ENCODE measurements at regions not wholly inside any gene's neighbourhood (a gene's known extent, or its start where the extent isn't known, plus 50 kb on each side); places are given as distances from the start of the nearest gene placed in this dataset.

GRCh38 chr4:33283818-33284217 lies 2563.6 kb downstream of the PCDH7 start:
- BruUV-seq (replicated peaks): no TSS peak
- intact Hi-C loops (cut with micrococcal nuclease; ENCODE audit: unreplicated experiment): no loop called here
- DNase-seq (ENCODE audit: low spot score): no peak
- POLR2A ChIA-PET (ENCODE audit: low non-redundant PET): no interaction called here
- TF ChIP-seq, protein P1, sequence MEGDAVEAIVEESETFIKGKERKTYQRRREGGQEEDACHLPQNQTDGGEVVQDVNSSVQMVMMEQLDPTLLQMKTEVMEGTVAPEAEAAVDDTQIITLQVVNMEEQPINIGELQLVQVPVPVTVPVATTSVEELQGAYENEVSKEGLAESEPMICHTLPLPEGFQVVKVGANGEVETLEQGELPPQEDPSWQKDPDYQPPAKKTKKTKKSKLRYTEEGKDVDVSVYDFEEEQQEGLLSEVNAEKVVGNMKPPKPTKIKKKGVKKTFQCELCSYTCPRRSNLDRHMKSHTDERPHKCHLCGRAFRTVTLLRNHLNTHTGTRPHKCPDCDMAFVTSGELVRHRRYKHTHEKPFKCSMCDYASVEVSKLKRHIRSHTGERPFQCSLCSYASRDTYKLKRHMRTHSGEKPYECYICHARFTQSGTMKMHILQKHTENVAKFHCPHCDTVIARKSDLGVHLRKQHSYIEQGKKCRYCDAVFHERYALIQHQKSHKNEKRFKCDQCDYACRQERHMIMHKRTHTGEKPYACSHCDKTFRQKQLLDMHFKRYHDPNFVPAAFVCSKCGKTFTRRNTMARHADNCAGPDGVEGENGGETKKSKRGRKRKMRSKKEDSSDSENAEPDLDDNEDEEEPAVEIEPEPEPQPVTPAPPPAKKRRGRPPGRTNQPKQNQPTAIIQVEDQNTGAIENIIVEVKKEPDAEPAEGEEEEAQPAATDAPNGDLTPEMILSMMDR (conservative IDR thresholded peaks at IDR 0.05; ENCODE audit: low read depth, low read length): no peak
- TF ChIP-seq EZH2 (IDR thresholded peaks at IDR 0.05; ENCODE audit: borderline replicate concordance, low read depth, low read length, poor library complexity, severe bottlenecking): no peak
- no peaks in the 10 kb centered on the region for H3K4me1 ChIP-seq (ENCODE audit: insufficient read depth, low read length, poor library complexity, severe bottlenecking)
- no peaks in the 10 kb centered on the region for H3K27me3 ChIP-seq (replicated peaks; ENCODE audit: insufficient read depth, low read depth, low read length, poor library complexity)
- no peak overlapping the region for H3K27ac ChIP-seq (ENCODE audit: low read depth, low read length, poor library complexity, severe bottlenecking)
- no peaks in the 10 kb centered on the region for H3K36me3 ChIP-seq (ENCODE audit: insufficient read depth, low read length, poor library complexity, severe bottlenecking)
- H3K9me3 ChIP-seq (ENCODE audit: low read depth, low read length, poor library complexity, severe bottlenecking): no peaks in the 10 kb centered on the region
- no peak overlapping the region for H3K4me3 ChIP-seq (ENCODE audit: low read depth, low read length, poor library complexity, severe bottlenecking)
- CTCF ChIA-PET: no interaction called here

GRCh38 chr4:33296876-33297455 lies 2576.8 kb downstream of the PCDH7 start:
- H3K36me3 ChIP-seq (ENCODE audit: insufficient read depth, low read length, poor library complexity, severe bottlenecking): no peaks in the 10 kb centered on the region
- no peak overlapping the region for H3K27ac ChIP-seq (ENCODE audit: low read depth, low read length, poor library complexity, severe bottlenecking)
- H3K27me3 ChIP-seq (replicated peaks; ENCODE audit: insufficient read depth, low read depth, low read length, poor library complexity): no peaks in the 10 kb centered on the region
- ChIA-PET CTCF (no interaction called here), POLR2A (ENCODE audit: low non-redundant PET) (no interaction called here)
- H3K4me3 ChIP-seq (ENCODE audit: low read depth, low read length, poor library complexity, severe bottlenecking): no peak overlapping the region
- no TSS peak for BruUV-seq (replicated peaks)
- H3K9me3 ChIP-seq (ENCODE audit: low read depth, low read length, poor library complexity, severe bottlenecking): no peaks in the 10 kb centered on the region
- H3K4me1 ChIP-seq (ENCODE audit: insufficient read depth, low read length, poor library complexity, severe bottlenecking): no peaks in the 10 kb centered on the region
- intact Hi-C loops (cut with micrococcal nuclease; ENCODE audit: unreplicated experiment): no loop called here
- no peak for DNase-seq (ENCODE audit: low spot score)
- TF ChIP-seq, protein P1 (conservative IDR thresholded peaks at IDR 0.05; ENCODE audit: low read depth, low read length): no peak
- no peak for TF ChIP-seq EZH2 (IDR thresholded peaks at IDR 0.05; ENCODE audit: borderline replicate concordance, low read depth, low read length, poor library complexity, severe bottlenecking)

- POLR2A ChIA-PET (ENCODE audit: low non-redundant PET): no interaction called here
- BruUV-seq (replicated peaks): no TSS peak
- no peak for DNase-seq (ENCODE audit: low spot score)
Observed at GRCh38 chr4:33302321-33302720, 2582.2 kb downstream of the PCDH7 start.

More at GRCh38 chr4:33302321-33302720, 2582.2 kb downstream of the PCDH7 start:
- TF ChIP-seq, protein P1 (conservative IDR thresholded peaks at IDR 0.05; ENCODE audit: low read depth, low read length): no peak
- no peak for TF ChIP-seq EZH2 (IDR thresholded peaks at IDR 0.05; ENCODE audit: borderline replicate concordance, low read depth, low read length, poor library complexity, severe bottlenecking)
- H3K27ac ChIP-seq (ENCODE audit: low read depth, low read length, poor library complexity, severe bottlenecking): no peak overlapping the region
- no peaks in the 10 kb centered on the region for H3K27me3 ChIP-seq (replicated peaks; ENCODE audit: insufficient read depth, low read depth, low read length, poor library complexity)
- no peak overlapping the region for H3K4me3 ChIP-seq (ENCODE audit: low read depth, low read length, poor library complexity, severe bottlenecking)
- no peaks in the 10 kb centered on the region for H3K36me3 ChIP-seq (ENCODE audit: insufficient read depth, low read length, poor library complexity, severe bottlenecking)
- intact Hi-C loops (cut with micrococcal nuclease; ENCODE audit: unreplicated experiment): no loop called here
- CTCF ChIA-PET: no interaction called here
- no peaks in the 10 kb centered on the region for H3K9me3 ChIP-seq (ENCODE audit: low read depth, low read length, poor library complexity, severe bottlenecking)
- H3K4me1 ChIP-seq (ENCODE audit: insufficient read depth, low read length, poor library complexity, severe bottlenecking): no peaks in the 10 kb centered on the region
